ENCODE measurements at regions not wholly inside any gene's neighbourhood (a gene's known extent, or its start where the extent isn't known, plus 50 kb on each side); places are given as distances from the start of the nearest gene placed in this dataset.

GRCh38 chr9:12631866-12632265 lies 61.3 kb upstream of the TYRP1 start:
- no peak for DNase-seq (ENCODE audit: low spot score in 2 of 2, unreplicated experiment in 2 of 2)
- Mint-ChIP-seq H3K9me3 (no peaks in the 10 kb centered on the region), H3K4me3 (no peak overlapping the region), H3K4me1 (peaks cover 13% of the 10 kb centered on the region), H3K27ac (no peak overlapping the region), H3K27me3 (ENCODE audit: low read depth) (peaks cover 2% of the 10 kb centered on the region), H3K36me3 (no peaks in the 10 kb centered on the region)
- TF ChIP-seq CTCF (IDR thresholded peaks at IDR 0.05; ENCODE audit: unreplicated experiment), result no peak

- Mint-ChIP-seq H3K36me3 (no peaks in the 10 kb centered on the region), H3K9me3 (no peaks in the 10 kb centered on the region), H3K27ac (no peak overlapping the region), H3K27me3 (ENCODE audit: low read depth) (peaks cover 2% of the 10 kb centered on the region), H3K4me3 (no peak overlapping the region), H3K4me1 (peaks cover 13% of the 10 kb centered on the region)
- TF ChIP-seq CTCF (IDR thresholded peaks at IDR 0.05; ENCODE audit: unreplicated experiment), result no peak
- no peak for DNase-seq (ENCODE audit: low spot score in 2 of 2, unreplicated experiment in 2 of 2)
These were observed 60.0 kb upstream of the TYRP1 start for GRCh38 chr9:12633016-12633765.

GRCh38 chr9:12640016-12640587 lies 53.1 kb upstream of the TYRP1 start:
- peaks cover 2% of the 10 kb centered on the region for H3K27me3 Mint-ChIP-seq (ENCODE audit: low read depth)
- no peaks in the 10 kb centered on the region for H3K4me1 Mint-ChIP-seq
- no peaks in the 10 kb centered on the region for H3K9me3 Mint-ChIP-seq
- H3K27ac Mint-ChIP-seq, result no peak overlapping the region
- no peak for DNase-seq (ENCODE audit: low spot score in 2 of 2, unreplicated experiment in 2 of 2)
- no peak for TF ChIP-seq CTCF (IDR thresholded peaks at IDR 0.05; ENCODE audit: unreplicated experiment)
- no peaks in the 10 kb centered on the region for H3K36me3 Mint-ChIP-seq
- H3K4me3 Mint-ChIP-seq, result no peak overlapping the region

GRCh38 chr9:12640866-12641636 lies 52.1 kb upstream of the TYRP1 start:
- no peaks in the 10 kb centered on the region for H3K4me1 Mint-ChIP-seq
- no peak overlapping the region for H3K27ac Mint-ChIP-seq
- H3K27me3 Mint-ChIP-seq (ENCODE audit: low read depth), result peaks cover 2% of the 10 kb centered on the region
- TF ChIP-seq CTCF (IDR thresholded peaks at IDR 0.05; ENCODE audit: unreplicated experiment), result no peak
- H3K36me3 Mint-ChIP-seq, result no peaks in the 10 kb centered on the region
- no peak for DNase-seq (ENCODE audit: low spot score in 2 of 2, unreplicated experiment in 2 of 2)
- H3K9me3 Mint-ChIP-seq, result no peaks in the 10 kb centered on the region
- no peak overlapping the region for H3K4me3 Mint-ChIP-seq
